Astrocyte of the hippocampus (primary cell): ENCODE measurements at regions not wholly inside any gene's neighbourhood (a gene's known extent, or its start where the extent isn't known, plus 50 kb on each side); places are given as distances from the start of the nearest gene placed in this dataset.
"Not testable (repeated sequence)": the region's sequence is repeated elsewhere in the genome, so short reads cannot be mapped to it uniquely, and the experiment has no call there.

ENCODE experiments used
- DNase-seq: peaks from one replicate; pipeline ENCODE4 v3.0.0; 2011; ENCODE audit warnings: low read depth, low spot score

DNA sequence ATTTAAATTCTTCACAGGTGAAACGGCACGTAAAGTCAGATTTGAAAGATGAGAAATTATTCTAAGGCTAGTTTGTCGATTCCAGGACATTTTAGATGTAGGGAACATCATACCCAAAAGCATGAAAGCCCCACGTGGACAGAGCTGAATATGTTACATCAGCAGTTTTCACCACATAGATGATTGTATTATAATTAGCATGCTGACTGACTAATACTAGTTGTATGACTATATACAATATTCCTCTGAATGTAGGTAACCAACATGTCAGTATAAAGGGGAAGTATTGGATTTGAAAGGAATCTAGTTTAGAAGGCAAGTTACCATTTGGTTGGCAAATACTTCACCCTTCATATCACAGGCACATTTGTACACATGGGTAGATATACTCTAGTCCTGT is 304.6 kb downstream of the UBE2NL start:
- not testable (repeated sequence) for DNase-seq

DNA sequence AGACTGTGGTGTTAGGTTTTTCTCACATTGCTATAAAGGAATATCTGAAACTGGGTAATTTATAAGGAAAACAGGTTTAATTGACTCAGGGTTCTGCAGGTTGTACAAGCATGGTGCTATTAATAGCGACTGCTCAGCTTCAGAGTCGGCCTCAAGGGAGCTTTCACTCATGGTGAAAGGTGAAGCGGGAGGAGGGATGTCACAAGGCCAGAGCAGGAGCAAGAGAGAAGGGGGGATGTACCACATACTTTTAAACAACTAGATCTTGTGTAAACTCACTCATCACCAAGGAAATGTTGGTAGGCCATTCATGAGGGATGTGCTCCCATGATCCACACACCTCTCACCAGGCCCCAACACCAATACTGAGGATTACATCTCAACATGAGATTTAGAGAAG is 313.2 kb downstream of the UBE2NL start:
- DNase-seq = not testable (repeated sequence)

DNA sequence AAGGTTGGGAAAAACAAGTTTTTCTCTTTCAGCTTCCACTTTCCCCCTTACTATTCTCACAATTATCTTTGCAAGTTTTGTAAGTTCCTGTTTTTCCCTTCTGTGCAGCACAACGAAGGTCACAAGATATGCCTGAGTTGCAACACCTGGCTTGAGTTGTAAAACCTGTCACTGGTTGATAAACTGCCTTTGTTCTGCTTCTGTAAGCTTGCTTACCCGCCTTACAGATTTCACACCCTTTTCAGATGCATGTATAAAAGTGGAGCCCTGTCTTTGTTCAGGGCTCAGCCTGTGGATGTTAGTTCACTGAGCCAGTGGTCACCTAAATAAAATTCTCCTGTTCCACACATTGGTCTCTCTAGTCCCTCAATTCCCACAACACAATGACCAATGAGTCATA is 318.9 kb downstream of the UBE2NL start:
- DNase-seq = not testable (repeated sequence)

DNA sequence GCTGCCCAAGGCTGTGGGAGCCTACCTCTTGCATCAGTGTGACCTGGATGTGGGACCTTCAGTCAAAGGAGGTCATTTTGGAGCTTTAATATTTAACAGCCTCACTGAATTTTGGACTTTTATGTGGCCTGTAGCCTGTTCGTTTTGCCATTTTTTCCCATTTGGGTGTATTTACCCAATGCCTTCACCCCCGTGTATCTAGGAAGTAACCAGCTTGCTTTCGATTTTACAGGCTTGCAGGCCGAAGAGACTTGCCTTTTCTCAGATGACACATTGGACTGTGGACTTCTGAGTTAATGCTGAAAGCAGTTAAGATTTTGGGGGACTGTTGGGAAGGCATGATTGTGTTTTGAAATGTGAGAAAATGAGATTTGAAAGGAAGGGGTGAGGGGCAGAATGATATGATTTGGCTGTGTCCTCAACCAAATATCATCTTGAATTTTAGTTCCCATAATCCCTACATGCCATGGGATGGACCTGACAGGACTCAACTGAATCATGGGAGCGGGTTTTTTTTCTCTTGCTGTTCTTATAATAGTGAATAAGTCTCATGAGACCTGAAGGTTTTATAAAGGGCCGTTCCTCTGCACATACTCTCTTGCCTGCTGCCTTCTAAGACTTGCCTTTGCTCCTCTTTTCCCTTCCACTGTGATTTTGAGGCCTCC is 324.6 kb downstream of the UBE2NL start:
- not testable (repeated sequence) for DNase-seq

DNA sequence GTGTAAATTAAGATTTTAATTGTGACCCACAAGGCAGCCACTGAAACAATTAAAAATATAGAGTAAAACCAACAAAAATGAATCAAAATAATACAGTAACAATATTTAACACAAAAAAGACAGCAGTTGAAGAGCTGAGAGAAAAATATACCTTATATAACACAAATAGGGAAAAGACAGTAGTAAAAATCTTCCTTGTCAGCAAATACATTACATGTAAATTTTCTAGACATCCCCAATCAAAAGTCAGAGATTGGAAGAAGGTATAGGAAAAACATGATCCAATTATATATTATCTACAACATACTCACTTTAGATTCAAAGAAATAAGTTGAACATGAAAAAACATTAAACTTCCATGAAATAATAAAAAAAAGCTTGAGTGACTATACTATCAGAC is 330.8 kb downstream of the UBE2NL start:
- DNase-seq = no peak

DNA sequence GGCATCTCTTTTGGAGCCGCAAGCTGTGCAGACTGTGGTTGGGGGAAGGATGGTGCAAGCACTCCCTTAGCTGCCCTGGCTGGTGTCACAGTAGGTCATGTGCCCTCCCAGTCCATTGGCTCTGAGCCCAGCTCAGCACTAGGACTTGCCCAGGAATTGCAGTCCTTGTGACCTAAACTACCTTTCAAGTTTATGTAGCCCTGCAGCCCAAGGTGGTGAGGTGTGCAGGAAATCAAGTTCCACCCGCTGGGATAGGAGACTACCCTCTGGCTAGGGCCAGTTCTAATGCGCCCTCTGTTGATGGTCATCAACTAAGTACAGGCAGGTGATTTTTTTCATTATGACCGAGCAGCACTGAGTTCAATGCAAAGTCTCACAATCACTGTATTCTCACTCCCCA is 335.2 kb downstream of the UBE2NL start:
- no peak for DNase-seq

DNA sequence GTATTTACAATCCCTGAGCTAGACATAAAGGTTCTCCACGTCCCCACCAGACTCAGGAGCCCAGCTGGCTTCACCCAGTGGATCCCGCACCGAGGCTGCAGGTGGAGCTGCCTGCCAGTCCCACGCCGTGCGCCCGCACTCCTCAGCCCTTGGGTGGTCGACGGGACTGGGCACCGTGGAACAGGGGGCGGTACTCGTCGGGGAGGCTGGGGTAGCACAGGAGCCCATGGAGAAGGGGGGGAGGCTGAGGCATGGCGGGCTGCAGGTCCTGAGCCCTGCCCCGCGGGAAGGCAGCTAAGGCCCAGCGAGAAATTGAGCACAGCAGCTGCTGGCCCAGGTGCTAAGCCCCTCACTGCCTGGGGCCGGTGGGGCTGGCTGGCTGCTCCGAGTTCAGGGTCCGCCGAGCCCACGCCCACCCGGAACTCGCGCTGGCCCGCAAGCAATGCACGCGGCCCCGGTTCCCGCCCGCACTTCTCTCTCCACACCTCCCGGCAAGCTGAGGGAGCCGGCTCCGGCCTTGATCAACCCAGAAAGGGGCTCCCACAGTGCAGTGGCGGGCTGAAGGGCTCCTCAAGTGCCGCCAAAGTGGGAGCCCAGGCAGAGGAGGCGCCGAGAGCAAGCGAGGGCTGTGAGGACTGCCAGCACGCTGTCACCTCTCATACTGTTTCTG is 347.4 kb downstream of the UBE2NL start:
- DNase-seq = not testable (repeated sequence)

DNA sequence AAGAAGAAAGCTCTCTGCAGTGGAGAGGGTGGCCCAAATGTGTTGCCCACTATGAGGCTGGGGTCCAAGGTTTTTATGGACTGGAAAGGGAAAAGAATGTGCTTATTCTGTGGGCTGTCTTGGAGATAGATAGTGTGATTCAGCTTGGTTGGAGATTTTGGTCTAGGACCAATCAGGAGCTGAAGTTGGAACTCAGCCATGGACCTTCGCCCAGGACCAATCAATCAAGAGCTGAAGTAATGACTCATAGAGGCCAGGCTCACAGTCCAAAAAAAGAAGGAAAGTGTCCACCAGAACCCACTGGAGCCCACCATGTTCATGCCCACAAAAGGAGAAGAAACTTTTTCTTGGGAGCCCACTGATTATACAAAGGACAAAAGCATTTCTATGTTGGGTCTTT is 369.5 kb downstream of the UBE2NL start:
- no peak for DNase-seq

DNA sequence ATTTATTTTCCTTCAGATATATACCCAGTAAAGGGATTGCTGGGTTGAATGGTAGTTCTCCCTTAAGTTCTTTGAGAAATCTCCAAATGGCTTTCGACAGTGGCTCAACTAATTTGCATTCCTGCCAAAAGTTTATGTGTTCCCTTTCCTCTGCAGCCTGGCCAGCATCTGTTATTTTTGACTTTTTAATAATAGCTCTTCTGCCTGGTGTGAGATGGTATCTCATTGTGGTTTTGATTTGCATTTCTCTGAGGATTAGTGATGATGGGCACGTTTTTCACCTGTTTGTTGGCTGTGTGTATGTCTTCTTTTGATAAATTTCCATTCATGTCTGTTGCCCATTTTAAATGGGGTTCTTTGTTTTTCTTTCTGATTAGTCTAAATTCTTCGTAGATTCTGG is 375.2 kb downstream of the UBE2NL start:
- no peak for DNase-seq

DNA sequence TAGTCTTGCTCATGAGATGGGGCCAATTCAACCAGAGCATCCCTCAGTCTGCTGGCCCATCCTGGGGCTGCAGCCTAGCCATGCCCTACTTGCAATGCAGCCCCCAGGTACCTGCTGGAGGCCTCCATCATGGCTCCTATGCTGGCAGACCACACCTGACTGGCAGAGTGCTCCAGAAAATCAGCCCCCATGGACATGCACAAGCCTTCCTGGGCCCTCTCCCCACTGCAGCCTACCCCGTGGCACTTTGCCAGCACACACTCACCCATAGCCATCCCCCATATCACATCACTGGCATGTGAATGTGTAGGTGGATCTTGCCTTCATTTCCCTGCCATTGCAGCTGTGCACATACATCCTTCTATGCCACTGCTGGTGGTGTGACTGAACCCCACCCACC is 381.8 kb downstream of the UBE2NL start:
- DNase-seq = no peak

DNA sequence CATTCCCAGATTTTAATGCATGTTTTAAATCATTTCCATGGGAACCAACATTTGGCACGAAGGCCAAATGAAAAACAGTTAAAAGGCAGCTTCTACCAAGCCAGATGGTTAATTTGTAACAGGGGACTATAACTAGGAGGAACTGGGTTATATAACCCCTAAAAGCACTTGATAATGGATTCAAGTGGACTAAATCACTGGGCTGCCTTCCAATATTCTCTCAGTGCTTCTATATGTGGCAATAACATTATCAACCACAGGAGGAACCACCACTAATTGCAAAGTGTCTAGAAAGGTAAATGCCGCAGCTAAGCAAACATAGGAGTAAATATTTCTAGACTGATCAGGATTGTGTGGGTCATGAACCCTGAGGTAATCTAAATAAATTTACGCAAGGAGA is 391.5 kb downstream of the UBE2NL start:
- no peak for DNase-seq

DNA sequence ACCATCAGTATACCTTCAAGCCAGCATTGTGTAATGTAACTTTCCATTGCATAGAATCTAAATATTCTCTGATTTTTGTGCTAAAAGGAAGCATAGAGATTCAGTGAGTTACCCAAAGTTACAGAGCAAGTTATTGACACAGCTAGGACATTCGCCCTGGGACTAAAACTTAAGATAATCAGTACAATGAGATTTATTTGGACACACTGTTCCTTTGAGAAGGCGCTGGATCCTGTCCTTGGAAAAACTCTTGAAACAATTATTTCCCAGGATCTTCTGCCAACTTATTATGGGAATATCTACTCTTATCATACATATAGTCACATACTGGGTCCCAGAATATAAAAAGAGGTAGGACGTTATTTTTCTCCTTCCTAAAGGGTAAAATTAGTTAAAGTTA is 392.0 kb downstream of the UBE2NL start:
- DNase-seq = no peak

DNA sequence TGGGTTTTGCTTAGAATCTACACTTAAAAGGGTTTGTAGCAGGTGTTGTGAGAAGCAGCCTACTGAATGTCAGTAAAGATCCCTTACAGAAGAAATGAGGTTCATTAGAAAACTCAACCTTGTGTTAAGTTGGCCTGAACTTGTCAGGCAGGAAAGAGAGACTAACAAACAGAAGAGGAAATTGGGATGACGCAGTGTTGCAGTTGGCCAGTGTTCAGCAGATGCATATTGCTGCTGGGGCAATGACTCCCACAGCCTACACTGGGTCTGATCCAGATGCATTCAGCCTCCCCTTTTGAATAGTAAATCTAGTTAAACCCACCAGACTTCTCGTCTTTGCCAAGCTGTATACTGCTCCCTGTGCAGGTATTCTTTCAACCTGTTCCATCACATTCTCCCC is 409.4 kb downstream of the UBE2NL start:
- DNase-seq = no peak

DNA sequence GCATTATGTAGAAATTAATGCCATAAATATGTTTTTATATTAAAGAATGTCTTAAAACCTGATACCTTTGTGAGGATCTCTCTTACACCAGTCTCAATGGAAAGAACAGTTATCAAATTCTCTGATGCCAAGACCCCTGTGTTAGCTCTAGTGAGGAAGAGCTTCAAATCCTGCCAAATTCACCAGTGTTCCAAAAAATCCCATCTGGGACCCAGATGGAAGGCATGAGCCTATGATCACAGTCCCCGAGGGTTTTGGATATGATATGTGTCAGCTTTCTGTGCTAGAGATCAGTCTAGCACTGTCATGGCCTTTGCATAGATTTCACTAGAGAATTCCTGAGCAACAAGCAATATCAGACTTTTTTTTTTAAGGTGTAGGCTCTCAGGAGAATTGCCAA is 412.1 kb downstream of the UBE2NL start:
- DNase-seq = no peak

DNA sequence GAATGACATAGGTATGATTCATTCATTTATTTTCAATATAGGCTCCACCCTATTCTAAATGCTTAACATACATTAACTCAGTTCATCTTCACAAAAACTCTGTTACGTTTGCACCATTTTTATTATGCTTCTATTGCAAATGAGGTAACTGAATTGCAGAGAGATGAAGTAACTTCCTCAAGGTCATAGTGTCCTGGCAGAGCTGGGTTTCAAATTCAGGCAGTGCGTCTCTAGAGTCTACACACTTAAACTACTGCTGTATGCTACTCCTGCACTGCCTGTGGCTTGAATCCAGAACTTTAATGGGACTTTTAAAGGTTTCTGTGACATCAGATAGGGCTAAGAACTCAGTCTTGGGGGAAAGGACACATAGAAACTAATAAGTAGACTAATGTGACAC is 413.4 kb downstream of the UBE2NL start:
- no peak for DNase-seq

DNA sequence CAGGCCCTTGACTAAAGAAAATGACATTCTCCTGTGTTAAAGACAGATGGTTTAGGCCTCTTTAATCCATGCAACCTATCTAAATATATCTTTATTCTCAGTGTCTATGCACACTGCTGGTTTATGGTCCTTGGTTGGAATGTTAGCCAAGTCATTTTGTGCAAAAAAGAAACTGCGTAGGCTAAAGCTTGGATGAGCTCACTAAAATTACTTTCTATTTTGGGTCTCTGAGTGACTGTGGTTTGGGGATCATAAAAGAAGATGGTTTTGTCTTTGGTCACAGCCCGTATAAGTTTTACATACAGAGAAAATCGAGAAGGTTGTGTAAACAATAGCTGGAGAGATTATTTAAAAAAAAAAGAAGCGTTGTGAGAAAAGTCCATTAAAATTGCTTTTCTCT is 443.6 kb downstream of the UBE2NL start:
- no peak for DNase-seq

DNA sequence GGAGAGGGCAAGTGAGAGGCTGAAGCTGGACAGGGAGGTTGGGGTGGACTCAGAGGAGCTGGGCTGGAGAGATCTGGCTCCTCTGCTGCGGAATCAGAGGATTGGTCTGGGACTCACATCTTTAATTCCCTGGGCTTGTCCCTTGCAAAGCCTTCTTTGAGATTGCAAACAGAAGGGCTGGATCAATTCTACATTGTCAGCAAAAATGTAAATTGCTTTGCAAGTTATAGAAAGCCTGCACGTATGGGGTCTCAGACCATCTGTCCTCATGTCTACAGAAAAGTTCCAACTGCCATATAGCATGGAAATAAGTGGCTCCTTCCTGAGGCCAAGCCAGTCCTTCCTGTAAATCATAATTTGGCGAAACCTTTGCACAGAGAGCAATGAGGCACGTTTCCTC is 449.6 kb downstream of the UBE2NL start:
- no peak for DNase-seq

DNA sequence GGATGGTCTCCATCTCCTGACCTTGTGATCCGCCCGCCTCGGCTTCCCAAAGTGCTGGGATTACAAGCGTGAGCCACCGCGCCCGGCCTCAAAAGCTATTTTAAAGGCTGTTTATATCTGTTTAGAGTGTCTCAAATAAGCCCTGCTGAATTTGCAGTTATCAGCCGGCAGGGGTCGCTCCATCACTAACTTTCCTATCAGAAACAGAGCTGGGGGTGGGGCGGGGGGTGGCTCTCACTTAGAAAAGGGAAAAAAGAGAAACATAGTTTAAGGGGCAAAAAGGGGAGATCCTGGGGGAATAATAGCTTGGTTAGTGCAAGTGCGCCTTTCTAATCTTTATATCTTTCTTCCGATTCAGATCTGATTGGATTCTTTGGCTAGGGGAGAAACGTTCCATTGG is 450.7 kb downstream of the UBE2NL start:
- no peak for DNase-seq

DNA sequence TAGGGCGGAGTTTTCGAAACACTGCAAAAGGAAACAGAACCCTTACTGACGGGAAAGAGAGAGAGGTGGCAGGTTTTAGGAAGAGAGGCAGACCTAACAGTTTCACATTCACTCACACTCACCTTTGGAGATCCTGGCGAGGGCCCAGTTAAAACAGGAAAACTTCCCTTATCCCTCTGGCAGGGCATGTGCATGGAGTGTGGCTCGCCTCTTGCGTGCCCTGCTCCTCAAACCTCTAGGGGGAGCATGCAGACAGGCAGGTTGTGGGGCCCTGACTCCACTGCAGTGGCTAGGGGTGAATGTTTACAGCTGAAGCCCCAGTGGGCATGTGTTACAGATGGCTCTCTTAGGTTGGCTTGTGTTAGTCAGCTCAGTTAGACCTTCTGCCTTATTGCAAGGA is 451.5 kb downstream of the UBE2NL start:
- DNase-seq = no peak

DNA sequence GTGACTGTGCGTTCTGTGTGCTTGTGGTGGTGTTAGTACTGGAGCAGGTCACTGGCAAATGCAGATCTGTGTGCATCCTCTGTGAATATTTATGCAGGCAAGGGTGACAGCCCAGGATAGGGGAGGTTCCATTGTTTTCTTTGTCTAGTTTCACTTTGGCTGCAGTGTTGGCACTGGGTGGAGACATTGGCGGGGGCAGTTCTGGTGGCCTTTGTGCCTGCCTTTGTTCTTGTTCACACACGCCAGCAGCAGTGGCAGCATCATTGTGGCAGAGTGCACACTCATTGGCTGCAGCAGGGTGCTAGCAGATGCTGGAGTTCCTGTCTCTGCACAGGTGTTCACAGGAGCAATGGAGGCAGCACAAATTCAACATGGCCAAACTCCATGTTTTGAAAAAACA is 495.3 kb downstream of the UBE2NL start:
- DNase-seq = no peak

DNA sequence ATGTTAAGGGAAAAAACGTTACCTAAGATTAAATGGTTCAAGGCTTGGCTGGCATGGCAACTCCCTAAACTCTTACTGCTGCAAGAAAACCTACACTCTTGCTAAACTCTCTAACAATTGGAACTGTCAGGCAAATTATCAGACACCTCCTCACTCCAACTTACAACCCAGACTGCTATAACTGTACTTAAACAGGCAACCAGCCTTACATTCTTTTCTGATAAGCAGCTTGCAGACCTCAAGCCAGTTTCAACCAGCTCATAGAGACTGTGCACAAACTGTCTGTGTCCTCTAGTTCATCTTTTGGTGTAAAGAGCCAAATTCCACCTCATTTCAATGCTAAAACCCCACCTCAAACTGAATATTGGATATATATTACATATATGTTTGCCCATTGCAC is 504.9 kb downstream of the UBE2NL start:
- no peak for DNase-seq
